PC-9 (cell line): ENCODE measurements at regions not wholly inside any gene's neighbourhood (a gene's known extent, or its start where the extent isn't known, plus 50 kb on each side); places are given as distances from the start of the nearest gene placed in this dataset.

ENCODE experiments used
- BruUV-seq: library from RNA; stranded (reverse); fragments of 400-500 nt; replicated peaks from 2 replicates; lab custom pipeline; 2021; lab: Mats Ljungman, UMichigan
- CTCF ChIA-PET: fragments of 300-600 bp; sonication (Branson Sonifier 250); formaldehyde crosslinking; loops from one replicate; lab custom pipeline; 2022; ENCODE audit warnings: antibody characterized with exemption; lab: Charles Lee
- POLR2A ChIA-PET: fragments of 300-600 bp; sonication (Branson Sonifier 250); formaldehyde crosslinking; loops from one replicate; lab custom pipeline; 2022; ENCODE audit warnings: antibody characterized with exemption; ENCODE audit not compliant: unreplicated experiment; lab: Charles Lee
- DNase-seq, 2 experiments: peaks; one replicate each; pipeline versions ENCODE4 v3.0.0 to v3.0.0-alpha.2; 2015 to 2022; ENCODE audit warnings: mixed read lengths in 1 of 2
- H2AFZ ChIP-seq: fragments of 200-600 bp; sonication (generic); 2 replicates; pipeline ENCODE4 v1.8.1; 2017; ENCODE audit warnings: antibody characterized with exemption
- H3F3A ChIP-seq: fragments of 200-600 bp; sonication (generic); 2 replicates; pipeline ENCODE4 v1.8.1; 2017; ENCODE audit warnings: antibody characterized with exemption, mild to moderate bottlenecking, low read depth; ENCODE audit not compliant: insufficient read depth
- H3K27ac ChIP-seq: fragments of 200-600 bp; sonication (generic); 2 replicates; pipeline ENCODE4 v1.6.1; 2016; ENCODE audit warnings: mixed run types
- H3K27me3 ChIP-seq: fragments of 200-600 bp; sonication (generic); 2 replicates; pipeline ENCODE4 v1.6.1; 2016; ENCODE audit warnings: low read depth, mixed run types; ENCODE audit not compliant: insufficient read depth
- H3K36me3 ChIP-seq: fragments of 200-600 bp; sonication (generic); 2 replicates; pipeline ENCODE4 v1.6.1; 2016; ENCODE audit warnings: low read depth, mixed run types
- H3K4me1 ChIP-seq: fragments of 200-600 bp; sonication (generic); replicated peaks from 2 replicates; pipeline ENCODE4 v1.6.1; 2016; ENCODE audit warnings: mixed run types; ENCODE audit not compliant: insufficient read depth
- H3K4me2 ChIP-seq: fragments of 200-600 bp; sonication (generic); 2 replicates; pipeline ENCODE4 v1.6.1; 2017; ENCODE audit warnings: mixed run types
- H3K4me3 ChIP-seq: fragments of 200-600 bp; sonication (generic); 2 replicates; pipeline ENCODE4 v1.6.1; 2016; ENCODE audit warnings: mixed run types
- H3K79me2 ChIP-seq: fragments of 200-600 bp; sonication (generic); 2 replicates; pipeline ENCODE4 v1.6.1; 2017; ENCODE audit warnings: low read depth, mixed run types
- H3K9me2 ChIP-seq: fragments of 200-600 bp; sonication (generic); 2 replicates; pipeline ENCODE4 v1.8.1; 2017; ENCODE audit warnings: mild to moderate bottlenecking; ENCODE audit not compliant: insufficient read depth
- H3K9me3 ChIP-seq: fragments of 200-600 bp; sonication (generic); 2 replicates; pipeline ENCODE4 v1.8.1; 2016; ENCODE audit warnings: low read depth; ENCODE audit not compliant: insufficient read depth
- H4K20me1 ChIP-seq: fragments of 200-600 bp; sonication (generic); 2 replicates; pipeline ENCODE4 v1.8.1; 2017; ENCODE audit not compliant: insufficient read depth
- EZH2 ChIP-seq: fragments of 200-600 bp; sonication (generic); IDR thresholded peaks from 2 replicates; pipeline ENCODE4 v1.8.0; 2017; ENCODE audit warnings: antibody characterized with exemption, low read depth
- intact Hi-C: fragments of 100-400 bp; cut with micrococcal nuclease; formaldehyde crosslinking; loops from one replicate; pipeline ENCODE4 v1.10.0; 2022; ENCODE audit not compliant: unreplicated experiment
- TF ChIP-seq, protein P1 (sequence below): fragments of 200-600 bp; sonication (generic); conservative IDR thresholded peaks from 2 replicates; pipeline ENCODE4 v1.6.1; 2017; ENCODE audit warnings: mixed run types, antibody characterized with exemption, mild to moderate bottlenecking, moderate library complexity

DNA sequence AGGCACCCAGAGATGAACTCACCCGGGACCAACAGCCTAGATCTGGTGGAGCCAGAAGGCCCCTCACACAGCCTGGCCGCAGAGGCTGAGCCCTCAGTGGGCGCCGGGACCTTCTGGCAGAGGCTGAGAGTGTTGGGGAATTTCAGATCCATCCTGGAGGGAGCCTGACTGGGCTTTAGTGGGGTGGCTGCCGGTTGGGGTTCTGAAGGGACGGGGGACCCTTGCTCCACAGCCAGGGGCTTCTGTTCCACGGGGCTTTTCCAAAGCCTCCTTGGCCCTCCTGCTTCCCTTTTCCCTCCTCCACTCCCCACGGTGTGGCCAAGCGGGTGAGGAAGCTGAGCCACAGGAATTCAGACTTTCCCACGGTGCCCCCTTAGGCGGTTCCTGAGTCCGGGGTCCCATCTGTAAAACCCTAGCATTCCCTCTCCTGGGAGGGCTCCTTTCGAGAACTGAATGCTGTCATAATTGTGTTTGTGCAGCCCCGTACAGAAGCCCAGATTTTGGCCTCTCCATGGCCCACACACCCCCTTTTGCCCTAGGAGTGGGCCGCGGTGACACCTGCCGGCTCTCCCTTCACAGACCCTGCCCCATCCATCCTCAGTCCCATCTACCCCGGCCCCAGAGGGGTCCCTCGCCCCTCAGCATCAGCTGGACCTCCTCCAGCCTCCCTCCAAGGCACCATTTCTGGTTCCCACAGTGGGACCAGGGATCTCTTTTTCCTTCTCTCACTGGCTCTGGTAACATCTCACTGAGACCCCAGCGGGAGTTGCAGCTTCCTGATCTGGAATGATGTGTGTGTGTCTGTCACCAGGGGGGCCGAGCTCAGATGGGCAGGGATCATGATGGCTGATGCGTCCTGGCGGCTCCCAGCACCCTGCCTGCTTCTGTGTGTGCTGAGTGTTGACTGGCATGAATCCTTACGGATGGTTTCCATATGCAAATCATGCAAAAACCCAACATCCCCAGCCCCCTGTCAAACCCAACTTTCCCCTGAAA is 1048.4 kb downstream of the TBC1D22A start:
- peaks cover 6% of the 10 kb centered on the region; the same call in 1 of the 2 replicates for H3F3A ChIP-seq
- no peak overlapping the region for H3K27ac ChIP-seq
- no peaks in the 10 kb centered on the region for H3K27me3 ChIP-seq
- POLR2A ChIA-PET = no interaction called here
- no peaks in the 10 kb centered on the region for H3K4me1 ChIP-seq
- intact Hi-C loops = no loop called here
- no peak overlapping the region for H3K4me3 ChIP-seq
- no peaks in the 10 kb centered on the region for H3K79me2 ChIP-seq
- H3K36me3 ChIP-seq = no peaks in the 10 kb centered on the region
- no peaks in the 10 kb centered on the region for H3K9me2 ChIP-seq
- DNase-seq = no peak
- CTCF ChIA-PET = no interaction called here
- no peaks in the 10 kb centered on the region for H3K9me3 ChIP-seq
- no peak overlapping the region for H3K4me2 ChIP-seq
- BruUV-seq = no TSS peak
- no peak for TF ChIP-seq EZH2
- TF ChIP-seq, protein P1, sequence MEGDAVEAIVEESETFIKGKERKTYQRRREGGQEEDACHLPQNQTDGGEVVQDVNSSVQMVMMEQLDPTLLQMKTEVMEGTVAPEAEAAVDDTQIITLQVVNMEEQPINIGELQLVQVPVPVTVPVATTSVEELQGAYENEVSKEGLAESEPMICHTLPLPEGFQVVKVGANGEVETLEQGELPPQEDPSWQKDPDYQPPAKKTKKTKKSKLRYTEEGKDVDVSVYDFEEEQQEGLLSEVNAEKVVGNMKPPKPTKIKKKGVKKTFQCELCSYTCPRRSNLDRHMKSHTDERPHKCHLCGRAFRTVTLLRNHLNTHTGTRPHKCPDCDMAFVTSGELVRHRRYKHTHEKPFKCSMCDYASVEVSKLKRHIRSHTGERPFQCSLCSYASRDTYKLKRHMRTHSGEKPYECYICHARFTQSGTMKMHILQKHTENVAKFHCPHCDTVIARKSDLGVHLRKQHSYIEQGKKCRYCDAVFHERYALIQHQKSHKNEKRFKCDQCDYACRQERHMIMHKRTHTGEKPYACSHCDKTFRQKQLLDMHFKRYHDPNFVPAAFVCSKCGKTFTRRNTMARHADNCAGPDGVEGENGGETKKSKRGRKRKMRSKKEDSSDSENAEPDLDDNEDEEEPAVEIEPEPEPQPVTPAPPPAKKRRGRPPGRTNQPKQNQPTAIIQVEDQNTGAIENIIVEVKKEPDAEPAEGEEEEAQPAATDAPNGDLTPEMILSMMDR = no peak
- 0 out of 2 replicates have a peak, but pooled peaks cover 3% of the 10 kb centered on the region for H4K20me1 ChIP-seq
- H2AFZ ChIP-seq = no peak overlapping the region

DNA sequence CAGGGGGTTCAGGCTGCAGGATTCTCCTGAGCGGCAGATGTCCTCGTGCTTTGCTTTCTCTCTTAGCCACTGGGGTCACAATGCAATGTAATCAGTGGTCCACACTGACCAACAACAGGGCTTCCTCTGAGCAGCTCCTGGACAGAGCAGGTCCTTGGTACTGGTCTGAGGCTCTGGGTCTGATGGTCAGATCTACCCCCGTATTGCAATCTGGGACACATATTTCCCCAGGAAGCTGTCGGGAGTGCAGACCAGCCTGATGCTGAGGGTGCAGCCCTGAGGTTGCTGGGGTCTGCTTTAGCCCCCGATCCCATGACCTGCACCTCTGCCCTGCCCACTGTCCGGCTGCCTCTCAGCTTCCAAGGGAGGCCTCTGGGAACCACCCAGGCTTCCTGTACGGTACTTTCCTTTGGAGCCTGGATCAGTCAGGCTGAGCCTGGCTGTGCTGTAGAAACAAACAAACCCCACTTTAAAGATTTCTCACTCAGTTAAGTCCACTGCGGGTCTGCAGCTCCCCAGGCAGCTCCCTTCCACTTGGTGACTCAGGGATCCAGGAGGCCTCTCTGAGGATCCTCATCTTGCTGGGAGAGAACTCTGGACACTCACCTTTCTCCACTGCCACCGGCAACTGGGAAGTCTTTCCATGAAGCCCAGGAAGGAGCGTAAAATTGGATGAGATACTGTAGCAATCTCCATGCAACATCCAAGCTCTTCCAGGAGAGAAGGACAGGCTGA is 1046.6 kb downstream of the TBC1D22A start:
- ChIA-PET CTCF (no interaction called here), POLR2A (interaction anchor here (0.5 kb wide), 1 partner anchor 69 kb away, joined by 3 read pairs; no protein-coding TSS in a partner anchor)
- Histone ChIP-seq H3K9me3 (no peaks in the 10 kb centered on the region), H3K36me3 (no peaks in the 10 kb centered on the region), H3K27me3 (no peaks in the 10 kb centered on the region), H3K4me2 (no peak overlapping the region), H3K27ac (no peak overlapping the region), H3K4me1 (no peaks in the 10 kb centered on the region), H3F3A (0 out of 2 replicates have a peak, but pooled peaks cover under 1% of the 10 kb centered on the region), H3K4me3 (no peak overlapping the region), H3K9me2 (no peaks in the 10 kb centered on the region), H2AFZ (no peak overlapping the region), H4K20me1 (0 out of 2 replicates have a peak, but pooled peaks cover under 1% of the 10 kb centered on the region), H3K79me2 (no peaks in the 10 kb centered on the region)
- intact Hi-C loops = no loop called here
- TF ChIP-seq EZH2 = no peak
- TF ChIP-seq, protein P1 = no peak
- BruUV-seq = no TSS peak
- no peak for DNase-seq

DNA sequence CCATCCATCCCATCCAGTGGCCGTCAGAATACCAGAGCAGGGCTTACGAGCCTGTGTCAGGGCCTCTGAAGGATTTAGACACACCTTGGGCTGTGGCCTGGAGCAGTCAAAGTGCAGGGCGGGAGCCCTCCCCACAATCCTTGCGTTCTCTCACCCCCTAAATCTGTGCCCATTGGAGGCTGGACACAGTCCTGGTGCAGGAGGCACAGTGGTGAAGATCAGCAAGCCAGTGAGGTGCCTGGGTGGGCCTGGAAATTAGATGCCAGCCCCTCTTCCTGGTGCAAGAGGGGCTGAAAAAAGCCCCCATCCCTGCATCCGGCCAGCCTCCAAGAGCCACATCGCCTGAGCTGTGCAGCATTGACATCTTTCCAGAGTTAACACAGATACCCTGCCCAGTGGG is 1045.8 kb downstream of the TBC1D22A start:
- H3K4me2 ChIP-seq = no peak overlapping the region
- H3F3A ChIP-seq = no peaks in the 10 kb centered on the region
- no peaks in the 10 kb centered on the region for H3K27me3 ChIP-seq
- ChIA-PET CTCF (no interaction called here), POLR2A (no interaction called here)
- H3K4me1 ChIP-seq = no peaks in the 10 kb centered on the region
- BruUV-seq = no TSS peak
- no peaks in the 10 kb centered on the region for H4K20me1 ChIP-seq
- no peak for DNase-seq
- no peaks in the 10 kb centered on the region for H3K36me3 ChIP-seq
- H3K79me2 ChIP-seq = no peaks in the 10 kb centered on the region
- H3K9me2 ChIP-seq = no peaks in the 10 kb centered on the region
- H3K4me3 ChIP-seq = no peak overlapping the region
- TF ChIP-seq, protein P1 = no peak
- TF ChIP-seq EZH2 = no peak
- intact Hi-C loops = no loop called here
- H3K27ac ChIP-seq = no peak overlapping the region
- no peak overlapping the region for H2AFZ ChIP-seq
- no peaks in the 10 kb centered on the region for H3K9me3 ChIP-seq
